ENCODE measurements at regions not wholly inside any gene's neighbourhood (a gene's known extent, or its start where the extent isn't known, plus 50 kb on each side); places are given as distances from the start of the nearest gene placed in this dataset.

GRCh38 chr3:5741017-5741416 is 553.5 kb downstream of the EDEM1 start:
- Histone ChIP-seq H3K9me3 (replicated peaks; ENCODE audit: control insufficient read depth, low read depth, low read length) (no peaks in the 10 kb centered on the region), H3K4me3 (ENCODE audit: low read length) (no peak overlapping the region), H3K27me3 (ENCODE audit: control insufficient read depth, insufficient read depth, low read length) (no peaks in the 10 kb centered on the region), H3K36me3 (ENCODE audit: control insufficient read depth, insufficient read depth, low read length) (no peaks in the 10 kb centered on the region), H3K4me1 (ENCODE audit: control insufficient read depth, insufficient read depth, low read length) (no peaks in the 10 kb centered on the region), H3K27ac (ENCODE audit: low read length) (no peak overlapping the region)
- no CpG with 5 or more reads among the region's 4 CpGs for WGBS (ENCODE audit: insufficient coverage)
- DNase-seq, result no peak

GRCh38 chr3:5750091-5750490 is 562.6 kb downstream of the EDEM1 start:
- no CpG with 5 or more reads among the region's 3 CpGs for WGBS (ENCODE audit: insufficient coverage)
- H3K4me3 ChIP-seq (ENCODE audit: low read length), result no peak overlapping the region
- H3K27ac ChIP-seq (ENCODE audit: low read length), result no peak overlapping the region
- DNase-seq, result no peak
- H3K27me3 ChIP-seq (ENCODE audit: control insufficient read depth, insufficient read depth, low read length), result no peaks in the 10 kb centered on the region
- no peaks in the 10 kb centered on the region for H3K9me3 ChIP-seq (replicated peaks; ENCODE audit: control insufficient read depth, low read depth, low read length)
- no peaks in the 10 kb centered on the region for H3K4me1 ChIP-seq (ENCODE audit: control insufficient read depth, insufficient read depth, low read length)
- no peaks in the 10 kb centered on the region for H3K36me3 ChIP-seq (ENCODE audit: control insufficient read depth, insufficient read depth, low read length)

GRCh38 chr3:5750874-5751640 is 563.5 kb downstream of the EDEM1 start:
- H3K36me3 ChIP-seq (ENCODE audit: control insufficient read depth, insufficient read depth, low read length), result no peaks in the 10 kb centered on the region
- H3K4me3 ChIP-seq (ENCODE audit: low read length), result no peak overlapping the region
- DNase-seq, result no peak
- no peaks in the 10 kb centered on the region for H3K27me3 ChIP-seq (ENCODE audit: control insufficient read depth, insufficient read depth, low read length)
- 73% methylated on average over 3 of the region's 3 CpGs for WGBS (ENCODE audit: insufficient coverage)
- no peak overlapping the region for H3K27ac ChIP-seq (ENCODE audit: low read length)
- H3K9me3 ChIP-seq (replicated peaks; ENCODE audit: control insufficient read depth, low read depth, low read length), result no peaks in the 10 kb centered on the region
- H3K4me1 ChIP-seq (ENCODE audit: control insufficient read depth, insufficient read depth, low read length), result no peaks in the 10 kb centered on the region

- H3K9me3 ChIP-seq (replicated peaks; ENCODE audit: control insufficient read depth, low read depth, low read length), result no peaks in the 10 kb centered on the region
- H3K36me3 ChIP-seq (ENCODE audit: control insufficient read depth, insufficient read depth, low read length), result no peaks in the 10 kb centered on the region
- no peak overlapping the region for H3K27ac ChIP-seq (ENCODE audit: low read length)
- WGBS (ENCODE audit: insufficient coverage), result 70% methylated on average over 2 of the region's 2 CpGs
- H3K4me3 ChIP-seq (ENCODE audit: low read length), result no peak overlapping the region
- peak; percentile 13 for DNase-seq
- no peaks in the 10 kb centered on the region for H3K4me1 ChIP-seq (ENCODE audit: control insufficient read depth, insufficient read depth, low read length)
- no peaks in the 10 kb centered on the region for H3K27me3 ChIP-seq (ENCODE audit: control insufficient read depth, insufficient read depth, low read length)
Observed at GRCh38 chr3:5754602-5755001, 567.1 kb downstream of the EDEM1 start.

GRCh38 chr3:5756443-5756842 is 568.9 kb downstream of the EDEM1 start:
- no peaks in the 10 kb centered on the region for H3K4me1 ChIP-seq (ENCODE audit: control insufficient read depth, insufficient read depth, low read length)
- no peak overlapping the region for H3K4me3 ChIP-seq (ENCODE audit: low read length)
- no peak overlapping the region for H3K27ac ChIP-seq (ENCODE audit: low read length)
- H3K9me3 ChIP-seq (replicated peaks; ENCODE audit: control insufficient read depth, low read depth, low read length), result no peaks in the 10 kb centered on the region
- no peaks in the 10 kb centered on the region for H3K36me3 ChIP-seq (ENCODE audit: control insufficient read depth, insufficient read depth, low read length)
- no peak for DNase-seq
- WGBS (ENCODE audit: insufficient coverage), result 56% methylated on average over 1 of the region's 4 CpGs
- no peaks in the 10 kb centered on the region for H3K27me3 ChIP-seq (ENCODE audit: control insufficient read depth, insufficient read depth, low read length)

GRCh38 chr3:5757213-5757804 is 569.8 kb downstream of the EDEM1 start:
- no peaks in the 10 kb centered on the region for H3K36me3 ChIP-seq (ENCODE audit: control insufficient read depth, insufficient read depth, low read length)
- H3K9me3 ChIP-seq (replicated peaks; ENCODE audit: control insufficient read depth, low read depth, low read length), result no peaks in the 10 kb centered on the region
- no peak overlapping the region for H3K27ac ChIP-seq (ENCODE audit: low read length)
- no peak overlapping the region for H3K4me3 ChIP-seq (ENCODE audit: low read length)
- no peaks in the 10 kb centered on the region for H3K27me3 ChIP-seq (ENCODE audit: control insufficient read depth, insufficient read depth, low read length)
- no peak for DNase-seq
- no peaks in the 10 kb centered on the region for H3K4me1 ChIP-seq (ENCODE audit: control insufficient read depth, insufficient read depth, low read length)
- 81% methylated on average over 4 of the region's 7 CpGs for WGBS (ENCODE audit: insufficient coverage)

GRCh38 chr3:5758699-5759098 is 571.2 kb downstream of the EDEM1 start:
- no peaks in the 10 kb centered on the region for H3K27me3 ChIP-seq (ENCODE audit: control insufficient read depth, insufficient read depth, low read length)
- 69% methylated on average over 5 of the region's 6 CpGs for WGBS (ENCODE audit: insufficient coverage)
- H3K36me3 ChIP-seq (ENCODE audit: control insufficient read depth, insufficient read depth, low read length), result no peaks in the 10 kb centered on the region
- no peak for DNase-seq
- no peak overlapping the region for H3K27ac ChIP-seq (ENCODE audit: low read length)
- H3K4me1 ChIP-seq (ENCODE audit: control insufficient read depth, insufficient read depth, low read length), result no peaks in the 10 kb centered on the region
- no peak overlapping the region for H3K4me3 ChIP-seq (ENCODE audit: low read length)
- no peaks in the 10 kb centered on the region for H3K9me3 ChIP-seq (replicated peaks; ENCODE audit: control insufficient read depth, low read depth, low read length)

GRCh38 chr3:5762506-5762905 is 575.0 kb downstream of the EDEM1 start:
- 100% methylated on average over 1 of the region's 3 CpGs for WGBS (ENCODE audit: insufficient coverage)
- H3K27ac ChIP-seq (ENCODE audit: low read length), result no peak overlapping the region
- no peaks in the 10 kb centered on the region for H3K27me3 ChIP-seq (ENCODE audit: control insufficient read depth, insufficient read depth, low read length)

GRCh38 chr3:5766848-5767247 is 579.3 kb downstream of the EDEM1 start:
- Histone ChIP-seq H3K9me3 (replicated peaks; ENCODE audit: control insufficient read depth, low read depth, low read length) (no peaks in the 10 kb centered on the region), H3K27ac (ENCODE audit: low read length) (no peak overlapping the region), H3K4me1 (ENCODE audit: control insufficient read depth, insufficient read depth, low read length) (no peaks in the 10 kb centered on the region), H3K36me3 (ENCODE audit: control insufficient read depth, insufficient read depth, low read length) (no peaks in the 10 kb centered on the region), H3K4me3 (ENCODE audit: low read length) (no peak overlapping the region), H3K27me3 (ENCODE audit: control insufficient read depth, insufficient read depth, low read length) (no peaks in the 10 kb centered on the region)
- no peak for DNase-seq
- no CpG with 5 or more reads among the region's 1 CpG for WGBS (ENCODE audit: insufficient coverage)

More at GRCh38 chr3:5762506-5762905, 575.0 kb downstream of the EDEM1 start:
- DNase-seq, result no peak
- Histone ChIP-seq H3K4me1 (ENCODE audit: control insufficient read depth, insufficient read depth, low read length) (no peaks in the 10 kb centered on the region), H3K36me3 (ENCODE audit: control insufficient read depth, insufficient read depth, low read length) (no peaks in the 10 kb centered on the region), H3K4me3 (ENCODE audit: low read length) (no peak overlapping the region), H3K9me3 (replicated peaks; ENCODE audit: control insufficient read depth, low read depth, low read length) (no peaks in the 10 kb centered on the region)

GRCh38 chr3:5767304-5767703 is 579.8 kb downstream of the EDEM1 start:
- Histone ChIP-seq H3K27me3 (ENCODE audit: control insufficient read depth, insufficient read depth, low read length) (no peaks in the 10 kb centered on the region), H3K4me1 (ENCODE audit: control insufficient read depth, insufficient read depth, low read length) (no peaks in the 10 kb centered on the region), H3K9me3 (replicated peaks; ENCODE audit: control insufficient read depth, low read depth, low read length) (no peaks in the 10 kb centered on the region), H3K4me3 (ENCODE audit: low read length) (no peak overlapping the region), H3K36me3 (ENCODE audit: control insufficient read depth, insufficient read depth, low read length) (no peaks in the 10 kb centered on the region), H3K27ac (ENCODE audit: low read length) (no peak overlapping the region)
- 100% methylated on average over 2 of the region's 2 CpGs for WGBS (ENCODE audit: insufficient coverage)
- peak; percentile 69 for DNase-seq

Measured in muscle of leg (tissue), 3 donors.